NCI-H1436 (cell line): ENCODE measurements at regions not wholly inside any gene's neighbourhood (a gene's known extent, or its start where the extent isn't known, plus 50 kb on each side); places are given as distances from the start of the nearest gene placed in this dataset.
"Not testable (repeated sequence)": the region's sequence is repeated elsewhere in the genome, so short reads cannot be mapped to it uniquely, and the experiment has no call there.

Experiments used
- DNase-seq: peaks from one replicate; lab custom pipeline; 2025; lab: John Stamatoyannopoulos, UW

DNA sequence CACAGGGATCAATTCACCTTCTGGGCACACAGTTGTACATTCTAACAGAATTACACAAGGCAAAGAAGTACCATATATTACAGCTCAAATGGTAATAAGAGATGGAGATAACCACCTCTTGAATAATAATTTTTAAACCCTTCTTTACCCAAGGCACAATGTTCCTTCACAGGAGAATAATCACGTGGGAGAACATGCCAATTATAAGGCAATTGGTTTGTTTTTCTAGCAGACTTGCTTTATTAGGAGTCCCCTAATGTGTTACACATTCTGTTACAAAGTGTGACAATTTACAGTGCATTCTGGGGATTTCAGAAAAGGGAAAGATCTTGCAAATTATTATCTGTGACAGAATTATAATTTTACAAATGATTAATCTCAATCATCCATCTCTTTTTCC is 380.3 kb downstream of the RND3 start:
- DNase-seq = no peak

DNA sequence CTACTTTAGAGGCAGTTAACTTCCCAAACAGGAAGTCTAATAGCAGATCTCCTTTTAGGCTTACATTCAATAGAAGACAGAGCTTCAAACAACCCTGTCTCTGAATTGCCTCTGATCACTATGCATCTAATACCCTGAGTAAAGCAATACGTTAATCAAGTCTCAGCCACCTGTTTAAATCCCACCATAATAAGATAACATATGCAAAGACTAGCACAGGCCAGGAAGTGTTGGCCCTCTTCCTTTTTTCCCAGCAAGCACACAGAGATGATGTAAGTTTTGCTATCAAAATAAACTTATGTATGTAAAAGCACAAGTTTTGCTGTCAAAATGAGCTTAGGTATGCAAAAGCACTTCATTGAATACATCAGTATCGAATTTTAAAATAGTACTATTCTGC is 385.5 kb downstream of the RND3 start:
- DNase-seq = no peak

DNA sequence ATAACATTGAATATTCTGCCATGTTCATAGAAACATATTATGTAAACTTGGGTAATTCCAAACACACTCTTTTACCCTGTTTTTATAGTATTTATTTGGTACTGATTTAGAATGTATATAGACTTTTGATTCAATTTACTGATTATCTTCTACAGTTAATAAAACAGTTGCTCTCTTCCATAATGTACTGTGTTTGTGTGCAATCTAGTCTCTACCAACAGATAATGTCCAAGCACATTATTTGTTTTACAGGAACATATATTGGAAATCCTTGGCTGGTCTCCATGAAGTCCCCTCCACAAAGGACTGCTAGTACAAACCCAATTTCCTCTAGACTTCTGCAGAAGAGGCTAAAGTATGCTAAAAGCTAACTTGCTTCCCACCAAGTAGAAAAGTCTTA is 386.6 kb downstream of the RND3 start:
- DNase-seq = no peak

DNA sequence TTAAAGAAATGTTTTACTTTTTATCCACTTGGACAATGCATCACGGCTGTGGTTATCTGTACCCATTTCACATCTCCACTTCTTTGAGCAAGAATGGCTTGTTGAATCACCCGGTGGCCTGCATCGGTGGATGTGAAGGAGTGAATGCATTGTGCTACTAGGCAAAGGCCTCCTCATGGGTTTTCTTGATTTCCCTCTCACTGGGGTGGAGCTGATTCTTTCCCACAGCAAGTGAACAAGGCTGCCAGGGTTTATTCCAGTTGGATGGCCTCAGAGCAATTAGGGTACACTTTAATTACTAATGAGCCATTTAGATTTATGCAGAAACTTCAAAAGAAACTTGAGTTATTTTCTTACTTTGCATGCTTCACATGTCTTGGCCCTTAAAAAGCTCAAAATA is 387.1 kb downstream of the RND3 start:
- no peak for DNase-seq

DNA sequence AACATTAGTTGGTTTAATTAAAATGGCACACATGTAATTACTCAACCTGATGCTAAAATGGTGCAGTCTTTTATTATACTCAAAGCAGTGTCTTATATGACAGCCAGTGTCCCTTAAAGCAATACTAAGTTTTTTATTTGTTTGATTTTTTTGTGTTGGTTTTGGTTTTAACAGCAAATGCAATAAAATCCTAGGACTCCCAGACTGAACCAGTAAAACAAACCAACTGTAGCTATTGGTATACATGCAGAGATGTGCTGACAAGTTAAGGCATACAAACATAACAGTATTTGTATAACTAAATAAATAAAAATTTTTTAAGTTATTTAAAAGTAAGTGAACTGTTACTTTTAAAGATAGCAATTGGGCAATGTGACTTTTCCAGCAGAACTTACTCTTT is 387.7 kb downstream of the RND3 start:
- DNase-seq = no peak

DNA sequence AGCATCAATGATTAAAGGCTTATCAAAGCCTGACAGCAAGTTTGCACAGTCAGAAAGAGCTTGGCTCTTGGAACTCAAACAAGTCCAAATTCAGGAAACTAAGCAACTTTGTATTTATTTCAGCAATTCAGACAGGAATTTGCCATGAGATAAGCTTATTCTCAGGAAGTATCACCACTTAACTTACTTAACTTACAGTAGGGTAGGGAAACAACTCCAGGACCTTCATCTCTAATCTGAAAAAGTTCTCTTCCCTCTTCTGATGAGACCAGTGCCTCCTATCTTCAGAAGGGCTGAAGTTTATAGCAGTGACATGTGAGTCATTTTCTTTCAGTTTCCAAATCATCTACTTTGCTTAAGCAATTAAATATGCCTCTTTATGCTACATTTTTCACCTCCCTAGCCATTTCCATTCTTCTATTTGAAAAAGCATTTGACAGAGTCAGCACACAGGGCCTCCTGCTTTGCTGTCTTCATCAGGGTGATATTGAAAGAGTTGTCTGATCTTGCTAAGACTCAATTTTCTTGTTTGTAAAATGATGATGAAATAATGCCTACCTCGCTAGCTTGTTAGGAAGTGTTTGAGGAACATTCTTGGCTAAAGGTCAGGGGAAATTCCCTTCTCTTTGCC is 389.5 kb downstream of the RND3 start:
- no peak for DNase-seq

DNA sequence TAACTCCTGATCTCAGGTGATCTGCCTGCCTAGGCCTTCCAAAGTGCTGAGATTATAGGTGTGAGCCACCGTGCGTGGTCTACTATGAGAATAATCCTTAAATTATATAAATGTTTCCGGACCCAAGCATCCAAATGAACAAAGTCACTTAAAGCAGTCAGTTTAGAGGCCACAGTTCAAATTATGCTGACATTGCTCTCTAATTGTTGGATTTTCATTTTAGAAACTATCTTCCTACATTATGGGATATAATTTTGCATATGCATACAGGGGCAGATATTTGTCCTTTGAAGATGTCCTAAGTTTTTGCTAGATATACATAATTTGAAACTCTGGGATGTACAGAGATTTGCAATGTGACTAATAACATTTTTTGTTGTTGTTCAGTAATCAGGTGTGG is 390.1 kb downstream of the RND3 start:
- no peak for DNase-seq

DNA sequence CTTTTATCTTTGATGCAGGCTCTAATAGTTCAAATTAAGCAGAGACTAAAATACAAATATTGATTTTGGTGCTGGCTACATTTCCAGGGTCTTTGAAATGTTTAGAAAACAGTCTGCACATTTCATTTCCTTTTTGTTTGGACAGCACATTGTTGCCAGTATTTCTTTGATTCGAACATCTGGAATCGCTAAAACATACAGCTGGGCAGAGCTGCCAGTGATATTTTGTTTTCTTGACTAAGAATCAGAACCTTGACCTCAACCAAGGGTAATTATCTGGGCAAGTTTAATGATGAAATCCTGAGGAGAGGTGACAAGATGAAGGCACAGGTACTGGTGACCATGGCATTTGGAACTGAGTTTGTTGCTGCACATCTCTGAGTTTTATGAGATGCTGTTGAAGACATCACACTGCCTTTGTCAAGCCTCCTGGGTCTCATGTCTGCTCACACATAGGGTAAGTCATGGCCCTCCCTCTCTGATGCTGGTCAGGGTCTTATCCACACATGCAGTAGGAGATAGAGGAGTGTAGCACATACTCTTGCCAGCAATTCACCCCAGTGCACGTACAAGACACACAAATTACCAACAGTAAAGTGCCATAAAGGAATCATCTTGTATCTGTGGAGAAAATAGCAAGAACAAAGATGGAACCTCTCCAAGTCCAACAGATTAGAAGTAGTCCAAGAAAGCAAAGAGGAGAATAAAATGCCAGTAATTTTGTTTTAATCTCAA is 391.9 kb downstream of the RND3 start:
- DNase-seq = no peak

DNA sequence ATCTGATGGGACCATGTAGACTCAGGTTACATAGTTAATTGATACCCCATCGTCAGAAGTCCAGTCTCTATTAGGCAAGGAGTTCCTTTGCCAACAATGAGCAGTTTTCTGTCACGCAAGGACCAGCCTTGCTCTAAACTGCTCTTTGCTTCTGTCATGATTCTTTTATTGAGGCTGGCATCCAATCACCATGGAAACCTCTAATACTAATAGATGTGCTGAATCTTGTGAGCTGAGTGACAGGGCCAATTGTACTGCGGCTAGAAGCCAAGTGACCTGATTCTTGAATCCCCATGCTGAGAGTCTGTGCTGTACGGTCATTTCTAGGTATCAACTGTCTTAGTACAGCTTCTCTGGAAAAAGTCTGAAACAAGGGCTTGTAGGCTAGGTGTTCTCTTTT is 395.6 kb downstream of the RND3 start:
- DNase-seq = no peak

DNA sequence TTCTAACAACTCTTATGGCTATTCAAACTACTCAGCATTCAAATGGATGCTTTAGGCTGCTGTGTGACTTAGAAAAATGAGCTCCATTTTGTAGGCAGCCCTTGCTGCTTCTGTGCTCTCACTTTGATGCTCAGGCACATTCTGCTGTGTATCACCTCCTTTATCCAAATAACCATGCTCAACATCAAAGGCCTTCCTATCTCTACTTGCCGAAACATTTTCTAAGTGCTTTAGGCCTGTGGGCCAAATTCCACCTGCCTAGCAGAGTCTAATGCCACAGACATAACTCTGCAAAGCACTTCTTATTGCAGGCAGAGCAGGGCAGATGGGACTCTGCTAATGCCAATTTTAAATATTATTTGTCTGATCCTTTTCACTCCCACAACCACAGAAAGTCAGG is 397.4 kb downstream of the RND3 start:
- no peak for DNase-seq

DNA sequence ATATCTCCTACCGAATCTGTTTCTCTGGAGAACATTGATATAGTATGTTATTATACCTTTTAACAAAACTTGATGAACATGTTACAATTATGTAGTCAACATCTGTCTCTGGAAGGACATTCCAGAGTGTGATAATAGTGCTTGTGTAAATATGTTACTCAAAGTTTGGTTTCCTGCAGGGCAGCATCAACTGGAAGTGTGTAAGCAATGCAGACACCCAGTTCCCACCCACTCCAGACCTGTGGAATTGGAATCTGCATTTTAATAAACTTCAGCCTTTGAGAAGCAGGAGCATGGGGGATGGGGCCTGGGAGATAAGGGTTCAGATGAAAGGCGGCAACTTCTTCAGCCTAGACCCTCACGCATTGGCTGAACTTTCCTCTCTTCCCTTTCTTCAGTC is 398.9 kb downstream of the RND3 start:
- no peak for DNase-seq

DNA sequence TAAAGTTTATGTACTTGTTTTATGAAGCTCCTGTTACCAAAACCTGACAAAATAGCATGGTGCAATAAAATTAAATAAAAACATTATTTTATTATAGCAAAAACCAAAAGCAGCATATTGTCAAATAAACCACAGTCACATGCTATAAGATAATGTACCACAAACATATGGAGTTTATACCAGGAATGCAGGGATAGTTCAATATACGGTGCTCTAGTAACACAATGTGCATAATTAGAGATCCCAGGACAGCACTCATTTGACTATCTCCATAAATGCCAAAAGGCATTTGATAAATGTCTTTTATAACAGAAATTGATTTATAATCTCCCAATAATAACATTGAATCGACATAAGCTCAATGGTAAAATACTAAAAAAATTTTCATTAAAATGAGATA is 402.0 kb downstream of the RND3 start:
- DNase-seq = no peak

DNA sequence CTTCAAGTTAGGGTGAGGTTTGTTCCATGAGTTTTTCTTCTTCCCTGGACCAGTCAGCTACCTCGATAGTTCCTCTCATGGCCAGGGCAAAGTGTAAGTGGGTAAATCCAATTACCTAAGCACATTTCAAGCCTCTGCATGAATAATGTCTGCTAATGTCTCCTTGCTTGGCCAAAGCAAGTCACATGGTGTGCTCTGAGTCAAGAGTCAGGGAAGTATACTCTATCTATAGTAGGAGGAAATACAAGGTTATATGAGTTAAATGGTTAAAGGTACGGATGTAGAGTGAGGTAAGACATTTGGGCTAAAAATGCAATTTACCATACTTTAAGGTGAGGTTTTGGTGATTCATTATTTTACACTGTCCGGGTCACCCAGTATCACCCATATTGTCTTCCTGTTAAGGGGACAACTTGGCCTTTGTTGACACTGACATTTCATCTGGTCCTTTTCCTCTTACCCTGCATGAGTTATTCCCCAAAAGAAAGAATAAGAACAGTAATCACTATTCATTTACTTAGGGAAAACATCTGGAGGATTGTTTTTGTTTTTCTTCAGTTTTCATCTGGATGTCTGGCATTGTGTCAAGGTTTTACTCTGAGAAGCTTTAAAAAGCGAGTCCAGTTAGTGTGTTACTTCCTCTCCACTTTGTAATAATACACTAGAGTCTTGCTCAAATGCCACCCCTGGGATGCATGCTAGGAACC is 405.5 kb downstream of the RND3 start:
- DNase-seq = no peak

DNA sequence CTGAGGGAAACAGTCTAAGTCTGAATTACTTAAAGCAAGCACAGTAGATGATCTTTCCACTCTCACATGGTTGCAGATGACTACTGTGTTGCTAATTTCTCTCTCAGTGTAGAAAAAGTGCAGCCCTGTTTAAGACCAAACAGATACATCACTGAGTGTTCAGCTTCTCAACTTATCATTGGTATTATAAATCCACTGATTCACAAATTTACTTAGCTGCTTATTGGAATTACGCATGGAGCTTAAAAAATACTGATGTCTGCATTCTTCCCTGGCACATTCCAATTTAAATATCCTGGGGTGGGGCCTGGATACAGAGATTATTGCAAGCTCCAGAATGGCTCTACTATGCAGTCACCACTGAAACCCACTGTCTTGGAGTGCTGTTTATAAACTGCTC is 411.2 kb downstream of the RND3 start:
- no peak for DNase-seq

DNA sequence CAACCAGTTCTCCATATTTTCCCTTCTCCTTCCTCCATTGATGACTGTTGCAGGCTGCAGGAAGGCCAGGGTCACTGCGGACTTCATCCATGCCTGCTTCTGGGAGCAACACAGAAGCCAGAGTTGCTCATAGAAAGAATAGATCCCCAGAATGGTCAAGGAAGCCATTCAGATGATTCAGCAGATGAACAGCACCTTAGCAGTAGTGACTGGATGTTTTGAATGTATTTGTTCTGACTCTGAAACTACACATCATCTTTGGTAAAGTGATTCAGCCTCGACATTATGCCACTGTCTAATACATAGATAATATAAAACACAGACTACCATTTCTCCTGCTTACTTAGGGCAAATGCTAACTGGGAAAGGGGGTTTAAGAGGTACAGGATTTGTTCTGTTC is 411.6 kb downstream of the RND3 start:
- no peak for DNase-seq

DNA sequence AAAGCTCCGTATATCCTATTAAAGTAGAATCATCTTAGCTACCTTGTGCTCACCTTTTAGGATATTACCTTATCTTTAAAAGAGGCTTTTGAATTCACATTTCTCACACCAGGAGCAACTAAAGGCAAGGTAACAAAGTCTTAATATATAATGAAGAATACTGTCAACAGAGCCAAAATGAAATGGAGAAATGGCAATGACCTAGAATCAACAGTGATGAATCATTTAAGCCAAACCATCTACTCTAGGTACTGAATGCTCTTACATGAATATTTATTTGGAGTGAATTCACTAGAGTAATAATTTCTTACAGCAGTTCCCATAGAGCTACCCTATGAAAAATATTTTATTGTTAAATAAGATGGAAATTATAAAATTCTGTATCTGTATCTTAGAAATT is 421.0 kb downstream of the RND3 start:
- no peak for DNase-seq

DNA sequence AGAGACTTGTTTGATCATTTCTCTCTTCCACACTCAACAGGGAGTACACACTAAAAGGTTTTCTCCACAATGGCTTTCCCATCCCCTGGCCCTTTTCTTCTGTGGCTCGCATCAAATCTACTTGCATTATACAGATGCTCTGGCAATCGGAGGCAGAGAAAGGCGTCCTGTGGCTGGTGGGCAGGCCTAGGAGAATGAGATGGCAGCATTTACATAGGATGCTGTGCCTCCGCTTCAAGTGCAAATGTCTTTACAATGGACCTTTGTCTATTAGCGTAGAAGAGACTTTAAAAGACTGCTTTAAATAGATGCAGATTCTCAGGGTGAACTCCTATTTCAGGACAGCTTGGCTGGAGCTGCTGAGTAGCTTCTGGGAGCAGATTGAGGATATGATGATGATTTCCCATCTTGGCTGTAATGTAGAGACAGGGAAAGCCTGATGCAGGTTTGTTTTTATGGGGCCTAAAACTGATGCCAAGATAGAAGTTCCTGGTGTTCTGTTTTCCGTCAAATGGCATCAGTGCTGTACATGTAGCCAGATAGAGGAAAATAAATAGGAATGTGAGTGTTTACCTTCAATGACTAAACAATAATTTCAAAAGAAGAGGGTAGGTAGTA is 423.4 kb downstream of the RND3 start:
- DNase-seq = no peak

DNA sequence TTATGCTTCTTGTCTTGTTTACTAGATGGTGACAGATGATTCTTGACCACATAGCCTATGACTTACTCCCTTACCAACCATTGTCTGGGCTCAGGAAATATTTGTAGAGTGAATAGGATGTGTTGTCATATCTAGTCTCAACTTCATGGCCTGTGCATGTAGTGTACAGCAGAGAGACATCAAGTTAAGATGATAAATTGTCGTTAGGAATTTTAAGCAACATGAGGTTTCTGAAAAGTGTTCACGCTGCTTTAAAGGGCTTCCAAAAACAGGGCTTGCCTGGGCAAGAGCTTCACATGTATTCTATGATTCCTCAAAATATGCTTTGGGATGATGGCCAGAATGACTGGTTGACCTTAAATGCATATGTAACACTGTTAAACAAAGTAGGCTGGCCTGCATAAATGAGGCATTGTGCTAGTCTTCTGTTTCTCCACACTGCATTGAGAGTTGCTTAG is 424.0 kb downstream of the RND3 start:
- no peak for DNase-seq

DNA sequence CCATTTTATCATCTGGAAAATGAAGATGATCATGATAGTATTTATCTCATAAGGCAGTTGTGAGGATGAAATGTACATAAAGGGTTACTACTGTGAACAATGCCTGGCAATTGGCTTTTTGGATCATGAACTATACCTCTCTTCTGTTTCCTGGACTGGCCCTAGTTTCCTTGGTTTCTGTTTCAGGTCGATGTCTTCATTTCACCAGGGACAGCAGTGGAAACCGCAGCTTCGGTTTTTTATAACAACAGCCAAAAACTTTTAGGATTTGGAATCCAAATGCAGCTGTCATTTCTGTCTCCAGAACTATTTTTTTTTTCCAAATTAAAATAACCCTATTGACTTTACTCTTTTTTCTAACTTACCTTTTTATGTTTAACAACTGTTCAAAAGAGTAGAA is 425.1 kb downstream of the RND3 start:
- DNase-seq = no peak

DNA sequence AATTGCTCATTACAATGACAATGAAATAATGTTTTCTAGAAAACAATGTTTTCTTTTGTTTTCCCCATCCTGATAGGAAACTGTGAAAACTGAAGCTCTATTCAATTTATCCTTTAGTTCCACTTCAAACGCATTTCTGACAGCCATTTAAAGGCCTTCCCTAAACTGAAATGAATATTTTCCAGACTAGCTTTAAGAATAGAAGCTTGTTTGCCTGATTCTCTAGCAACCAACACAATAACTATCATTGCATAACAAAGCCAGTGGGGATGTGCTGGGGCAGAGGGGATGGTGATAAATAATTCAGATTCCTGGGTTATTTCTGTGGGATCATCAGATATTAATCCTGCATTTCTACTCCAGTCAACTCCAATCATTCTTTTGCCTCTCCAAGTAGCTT is 427.1 kb downstream of the RND3 start:
- no peak for DNase-seq

DNA sequence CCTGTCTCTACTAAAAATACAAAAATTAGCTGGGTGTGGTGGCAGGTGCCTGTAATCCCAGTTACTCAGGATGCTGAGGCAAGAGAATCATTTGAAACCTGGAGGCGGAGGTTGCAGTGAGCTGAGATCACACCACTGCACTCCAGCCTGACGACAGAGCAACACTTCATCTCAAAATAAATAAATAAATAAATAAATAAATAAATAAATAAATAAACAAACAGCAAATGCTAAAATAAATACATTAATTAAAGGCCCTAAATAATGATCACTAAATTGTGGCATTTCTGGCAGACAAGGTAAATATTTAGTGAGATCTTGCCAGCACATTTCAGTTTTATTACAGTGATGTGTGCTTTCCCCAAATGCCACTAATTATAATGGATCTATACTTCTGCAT is 427.8 kb downstream of the RND3 start:
- not testable (repeated sequence) for DNase-seq

DNA sequence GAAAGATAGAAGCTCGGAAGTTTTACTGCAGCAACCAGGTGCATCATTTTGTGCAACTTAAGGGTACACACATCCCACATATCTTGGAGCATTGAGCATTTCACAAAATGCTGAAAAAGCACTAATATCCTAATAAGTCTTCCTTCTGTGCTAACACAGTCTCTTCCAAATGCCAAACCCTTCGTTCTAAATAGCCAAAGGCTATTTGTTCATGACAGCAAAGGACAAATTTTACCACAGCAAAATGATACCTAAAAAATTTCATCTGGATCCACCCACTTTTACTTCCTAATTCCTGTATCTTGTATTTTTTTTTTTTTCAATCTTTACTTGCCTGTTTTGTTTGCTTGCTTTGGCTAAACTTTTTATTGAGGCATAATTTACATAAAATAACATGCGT is 435.0 kb downstream of the RND3 start:
- no peak for DNase-seq

DNA sequence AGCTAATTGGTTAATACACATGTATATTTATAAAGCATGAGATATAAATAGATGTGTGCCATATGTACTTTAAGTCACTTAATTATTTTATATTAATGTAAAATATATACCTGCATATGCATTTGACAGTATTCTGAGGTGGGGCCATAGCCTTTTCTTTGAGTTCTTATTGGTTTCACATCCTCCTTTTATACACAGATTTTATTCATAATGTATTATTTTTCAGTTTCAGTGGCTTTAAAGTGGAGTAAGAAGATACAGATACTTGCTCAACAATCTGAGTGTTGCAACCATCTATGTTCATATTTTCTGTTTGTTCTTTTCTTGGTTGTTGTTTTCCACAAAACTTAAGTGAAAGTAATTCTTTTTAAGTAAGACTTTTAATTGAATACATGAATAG is 436.5 kb downstream of the RND3 start:
- DNase-seq = no peak
